ENCODE measurements at regions not wholly inside any gene's neighbourhood (a gene's known extent, or its start where the extent isn't known, plus 50 kb on each side); places are given as distances from the start of the nearest gene placed in this dataset.

DNA sequence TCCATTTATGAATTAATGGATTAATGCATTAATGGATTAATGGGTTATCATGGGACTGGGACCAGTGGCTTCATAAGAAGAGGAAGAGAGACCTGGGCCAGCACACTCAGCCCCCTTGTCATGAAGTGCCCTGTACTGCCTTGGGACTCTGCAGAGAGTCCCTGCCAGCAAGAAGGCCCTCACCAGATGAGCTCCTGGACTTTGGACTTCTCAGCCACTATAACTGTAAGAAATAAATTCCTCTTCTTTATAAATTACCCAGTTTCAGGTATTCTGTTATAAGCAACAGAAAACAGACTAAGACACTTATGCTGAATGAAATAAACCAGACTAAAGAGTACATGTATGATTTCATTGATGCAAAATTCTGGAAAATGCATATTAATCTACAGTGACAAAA, 119.4 kb upstream of the MSX1 start:
- Histone ChIP-seq H3K36me3 (ENCODE audit: low read depth) (no peaks in the 10 kb centered on the region), H3K27ac (ENCODE audit: poor library complexity, severe bottlenecking) (no peak overlapping the region), H3K4me3 (ENCODE audit: severe bottlenecking) (no peak overlapping the region), H3K9me3 (ENCODE audit: severe bottlenecking) (no peaks in the 10 kb centered on the region), H3K27me3 (ENCODE audit: insufficient read depth, poor library complexity, severe bottlenecking) (no peaks in the 10 kb centered on the region), H3K4me1 (ENCODE audit: insufficient read depth, poor library complexity, severe bottlenecking) (no peaks in the 10 kb centered on the region)
- TF ChIP-seq, protein P1, sequence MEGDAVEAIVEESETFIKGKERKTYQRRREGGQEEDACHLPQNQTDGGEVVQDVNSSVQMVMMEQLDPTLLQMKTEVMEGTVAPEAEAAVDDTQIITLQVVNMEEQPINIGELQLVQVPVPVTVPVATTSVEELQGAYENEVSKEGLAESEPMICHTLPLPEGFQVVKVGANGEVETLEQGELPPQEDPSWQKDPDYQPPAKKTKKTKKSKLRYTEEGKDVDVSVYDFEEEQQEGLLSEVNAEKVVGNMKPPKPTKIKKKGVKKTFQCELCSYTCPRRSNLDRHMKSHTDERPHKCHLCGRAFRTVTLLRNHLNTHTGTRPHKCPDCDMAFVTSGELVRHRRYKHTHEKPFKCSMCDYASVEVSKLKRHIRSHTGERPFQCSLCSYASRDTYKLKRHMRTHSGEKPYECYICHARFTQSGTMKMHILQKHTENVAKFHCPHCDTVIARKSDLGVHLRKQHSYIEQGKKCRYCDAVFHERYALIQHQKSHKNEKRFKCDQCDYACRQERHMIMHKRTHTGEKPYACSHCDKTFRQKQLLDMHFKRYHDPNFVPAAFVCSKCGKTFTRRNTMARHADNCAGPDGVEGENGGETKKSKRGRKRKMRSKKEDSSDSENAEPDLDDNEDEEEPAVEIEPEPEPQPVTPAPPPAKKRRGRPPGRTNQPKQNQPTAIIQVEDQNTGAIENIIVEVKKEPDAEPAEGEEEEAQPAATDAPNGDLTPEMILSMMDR (IDR thresholded peaks at IDR 0.05; ENCODE audit: poor library complexity, severe bottlenecking) = no peak
- DNase-seq (ENCODE audit: low spot score) (no peak), ATAC-seq (ENCODE audit: low read depth) (no peak)

DNA sequence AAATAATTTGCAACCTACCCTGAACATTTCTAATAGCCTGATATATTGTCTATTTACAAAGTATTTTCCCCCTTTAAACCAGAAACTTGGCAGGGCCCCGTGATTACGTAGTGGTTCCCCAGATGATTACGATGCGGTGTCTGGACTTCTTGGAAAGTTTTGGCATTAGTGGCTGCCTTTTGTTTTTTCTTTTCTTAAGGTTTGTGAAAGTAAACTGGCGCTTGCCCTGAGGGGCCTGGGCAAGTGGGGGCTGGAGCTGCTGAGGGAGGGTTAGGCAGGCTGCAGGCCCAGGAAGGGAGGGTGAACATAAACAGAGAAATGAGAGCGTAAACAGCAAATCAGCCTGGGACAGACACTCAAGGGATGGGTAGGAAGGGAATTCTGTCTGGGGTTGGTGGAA, 123.6 kb upstream of the MSX1 start:
- no peak for ATAC-seq (ENCODE audit: low read depth)
- TF ChIP-seq, protein P1 (IDR thresholded peaks at IDR 0.05; ENCODE audit: poor library complexity, severe bottlenecking) = no peak
- no peaks in the 10 kb centered on the region for H3K27me3 ChIP-seq (ENCODE audit: insufficient read depth, poor library complexity, severe bottlenecking)
- H3K4me3 ChIP-seq (ENCODE audit: severe bottlenecking) = no peak overlapping the region
- no peaks in the 10 kb centered on the region for H3K9me3 ChIP-seq (ENCODE audit: severe bottlenecking)
- H3K27ac ChIP-seq (ENCODE audit: poor library complexity, severe bottlenecking) = no peak overlapping the region
- H3K4me1 ChIP-seq (ENCODE audit: insufficient read depth, poor library complexity, severe bottlenecking) = no peaks in the 10 kb centered on the region
- no peaks in the 10 kb centered on the region for H3K36me3 ChIP-seq (ENCODE audit: low read depth)
- DNase-seq (ENCODE audit: low spot score) = no peak

DNA sequence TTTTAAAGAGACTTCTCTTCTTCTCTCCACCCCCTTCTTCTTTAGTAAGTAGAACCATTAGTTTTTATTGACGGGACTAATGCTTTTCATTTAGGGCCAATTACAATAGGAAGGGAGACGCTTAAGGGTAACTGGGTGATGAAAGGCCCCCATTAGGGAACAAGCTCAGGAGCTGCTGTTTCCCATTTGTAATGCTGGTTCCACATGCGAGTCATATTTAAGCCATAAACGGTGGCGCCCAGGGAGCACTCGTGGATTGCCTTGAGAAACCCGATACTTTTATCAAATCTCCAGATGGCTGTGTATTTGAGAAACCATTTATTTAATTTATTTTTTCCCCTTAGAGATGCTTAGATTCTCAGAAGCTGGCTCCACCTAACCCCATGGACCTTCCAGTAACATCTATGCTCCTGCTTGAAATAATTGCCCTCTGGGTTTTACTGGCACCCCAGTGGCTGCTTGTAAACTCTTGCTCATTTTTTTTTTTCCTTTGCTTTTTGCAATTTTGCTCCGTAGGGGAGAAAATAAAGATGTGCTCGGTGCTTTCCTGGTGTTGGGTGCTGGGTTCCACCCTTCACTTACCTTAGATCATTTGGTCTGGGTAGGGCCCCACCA, 124.2 kb upstream of the MSX1 start:
- Histone ChIP-seq H3K4me3 (ENCODE audit: severe bottlenecking) (no peak overlapping the region), H3K27ac (ENCODE audit: poor library complexity, severe bottlenecking) (no peak overlapping the region), H3K36me3 (ENCODE audit: low read depth) (no peaks in the 10 kb centered on the region), H3K9me3 (ENCODE audit: severe bottlenecking) (no peaks in the 10 kb centered on the region), H3K27me3 (ENCODE audit: insufficient read depth, poor library complexity, severe bottlenecking) (no peaks in the 10 kb centered on the region), H3K4me1 (ENCODE audit: insufficient read depth, poor library complexity, severe bottlenecking) (no peaks in the 10 kb centered on the region)
- ATAC-seq (ENCODE audit: low read depth) = no peak
- TF ChIP-seq, protein P1 (IDR thresholded peaks at IDR 0.05; ENCODE audit: poor library complexity, severe bottlenecking) = no peak
- DNase-seq (ENCODE audit: low spot score) = no peak

DNA sequence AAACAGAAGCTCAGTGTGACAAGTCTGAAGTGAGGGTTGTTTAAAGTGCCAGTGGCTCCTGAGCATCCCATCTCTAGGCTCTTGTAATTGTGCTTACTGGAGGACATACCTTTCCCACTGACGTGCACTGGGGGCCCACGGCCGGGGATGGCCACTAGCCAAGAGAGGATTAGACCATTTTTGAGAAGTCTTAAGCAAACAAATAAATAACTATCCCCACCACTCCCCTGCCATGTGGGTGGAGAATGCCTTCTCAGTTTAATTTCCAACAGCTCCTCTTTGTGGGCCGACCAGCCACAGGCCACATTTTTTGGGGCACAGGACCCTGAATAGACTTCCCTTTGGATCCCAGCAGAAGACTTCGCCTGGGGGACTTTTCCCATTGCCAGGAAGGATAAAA, 125.0 kb upstream of the MSX1 start:
- DNase-seq (ENCODE audit: low spot score) = no peak
- Histone ChIP-seq H3K4me3 (ENCODE audit: severe bottlenecking) (no peak overlapping the region), H3K27ac (ENCODE audit: poor library complexity, severe bottlenecking) (no peak overlapping the region), H3K27me3 (ENCODE audit: insufficient read depth, poor library complexity, severe bottlenecking) (no peaks in the 10 kb centered on the region), H3K36me3 (ENCODE audit: low read depth) (no peaks in the 10 kb centered on the region), H3K9me3 (ENCODE audit: severe bottlenecking) (no peaks in the 10 kb centered on the region), H3K4me1 (ENCODE audit: insufficient read depth, poor library complexity, severe bottlenecking) (no peaks in the 10 kb centered on the region)
- ATAC-seq (ENCODE audit: low read depth) = no peak
- TF ChIP-seq, protein P1 (IDR thresholded peaks at IDR 0.05; ENCODE audit: poor library complexity, severe bottlenecking) = no peak

DNA sequence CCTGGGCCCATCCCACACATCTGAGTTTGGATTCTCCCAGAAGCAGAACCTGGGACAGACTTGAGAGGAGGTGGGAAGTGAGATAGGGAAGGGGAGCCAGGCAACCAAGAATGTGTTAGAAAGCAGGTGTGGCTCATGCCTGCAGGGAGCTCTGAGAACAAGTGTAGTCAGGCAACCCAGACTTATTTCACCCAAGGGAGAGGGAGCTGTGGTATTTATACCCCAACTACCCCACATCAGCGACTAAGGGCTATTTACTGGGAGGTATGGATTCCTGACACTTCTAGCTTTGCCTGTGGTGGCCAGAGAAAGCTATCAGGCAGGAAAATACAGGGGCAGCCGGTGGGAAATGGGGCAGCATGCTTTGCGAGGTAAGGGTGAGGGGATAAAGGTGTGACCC, 125.8 kb upstream of the MSX1 start:
- ATAC-seq (ENCODE audit: low read depth) = no peak
- Histone ChIP-seq H3K4me3 (ENCODE audit: severe bottlenecking) (no peak overlapping the region), H3K27ac (ENCODE audit: poor library complexity, severe bottlenecking) (no peak overlapping the region), H3K4me1 (ENCODE audit: insufficient read depth, poor library complexity, severe bottlenecking) (no peaks in the 10 kb centered on the region), H3K9me3 (ENCODE audit: severe bottlenecking) (no peaks in the 10 kb centered on the region), H3K27me3 (ENCODE audit: insufficient read depth, poor library complexity, severe bottlenecking) (no peaks in the 10 kb centered on the region), H3K36me3 (ENCODE audit: low read depth) (no peaks in the 10 kb centered on the region)
- DNase-seq (ENCODE audit: low spot score) = no peak
- TF ChIP-seq, protein P1 (IDR thresholded peaks at IDR 0.05; ENCODE audit: poor library complexity, severe bottlenecking) = no peak

Data from RWPE2 (cell line).